ENCODE measurements at regions not wholly inside any gene's neighbourhood (a gene's known extent, or its start where the extent isn't known, plus 50 kb on each side); places are given as distances from the start of the nearest gene placed in this dataset.

DNA sequence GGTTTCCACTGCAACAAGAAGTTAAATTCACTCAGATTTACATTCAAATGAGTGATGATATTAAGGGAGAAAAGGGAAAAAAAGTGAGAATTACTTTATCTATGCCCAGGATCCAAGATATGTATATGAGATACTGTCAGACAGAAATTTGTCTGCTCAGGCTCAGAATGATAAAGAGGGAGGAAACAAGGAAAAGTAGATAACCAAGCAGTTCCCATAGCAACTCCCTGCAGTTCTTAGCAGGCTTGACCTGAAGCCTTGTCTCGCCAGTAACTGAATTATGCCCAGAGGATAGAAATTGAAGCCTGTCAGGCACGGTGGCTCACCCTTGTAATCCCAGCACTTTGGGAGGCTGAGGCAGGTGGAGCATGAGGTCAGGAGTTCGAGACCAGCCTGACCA lies 304.4 kb downstream of the TLE1 start:
- TF ChIP-seq, protein P1, sequence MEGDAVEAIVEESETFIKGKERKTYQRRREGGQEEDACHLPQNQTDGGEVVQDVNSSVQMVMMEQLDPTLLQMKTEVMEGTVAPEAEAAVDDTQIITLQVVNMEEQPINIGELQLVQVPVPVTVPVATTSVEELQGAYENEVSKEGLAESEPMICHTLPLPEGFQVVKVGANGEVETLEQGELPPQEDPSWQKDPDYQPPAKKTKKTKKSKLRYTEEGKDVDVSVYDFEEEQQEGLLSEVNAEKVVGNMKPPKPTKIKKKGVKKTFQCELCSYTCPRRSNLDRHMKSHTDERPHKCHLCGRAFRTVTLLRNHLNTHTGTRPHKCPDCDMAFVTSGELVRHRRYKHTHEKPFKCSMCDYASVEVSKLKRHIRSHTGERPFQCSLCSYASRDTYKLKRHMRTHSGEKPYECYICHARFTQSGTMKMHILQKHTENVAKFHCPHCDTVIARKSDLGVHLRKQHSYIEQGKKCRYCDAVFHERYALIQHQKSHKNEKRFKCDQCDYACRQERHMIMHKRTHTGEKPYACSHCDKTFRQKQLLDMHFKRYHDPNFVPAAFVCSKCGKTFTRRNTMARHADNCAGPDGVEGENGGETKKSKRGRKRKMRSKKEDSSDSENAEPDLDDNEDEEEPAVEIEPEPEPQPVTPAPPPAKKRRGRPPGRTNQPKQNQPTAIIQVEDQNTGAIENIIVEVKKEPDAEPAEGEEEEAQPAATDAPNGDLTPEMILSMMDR (IDR thresholded peaks at IDR 0.05; ENCODE audit: poor library complexity), result no peak
- TF ChIP-seq EZH2phosphoT487 (IDR thresholded peaks at IDR 0.05; ENCODE audit: low read depth, severe bottlenecking, unreplicated experiment), result no peak

Data from hepatocyte (in vitro differentiated cells).